ENCODE measurements at regions not wholly inside any gene's neighbourhood (a gene's known extent, or its start where the extent isn't known, plus 50 kb on each side); places are given as distances from the start of the nearest gene placed in this dataset.
"Not testable (repeated sequence)": the region's sequence is repeated elsewhere in the genome, so short reads cannot be mapped to it uniquely, and the experiment has no call there.

- H3K9me3 ChIP-seq (ENCODE audit: severe bottlenecking); DNase-seq; H3K27ac ChIP-seq; H3K36me3 ChIP-seq; H3K27me3 ChIP-seq (ENCODE audit: insufficient read depth, low read depth, severe bottlenecking); H3K4me3 ChIP-seq (ENCODE audit: low read depth, low read length): not testable (repeated sequence)
These were observed 68.7 kb downstream of the PRKAB2 start for GRCh38 chr1:147103416-147104155.

DNA sequence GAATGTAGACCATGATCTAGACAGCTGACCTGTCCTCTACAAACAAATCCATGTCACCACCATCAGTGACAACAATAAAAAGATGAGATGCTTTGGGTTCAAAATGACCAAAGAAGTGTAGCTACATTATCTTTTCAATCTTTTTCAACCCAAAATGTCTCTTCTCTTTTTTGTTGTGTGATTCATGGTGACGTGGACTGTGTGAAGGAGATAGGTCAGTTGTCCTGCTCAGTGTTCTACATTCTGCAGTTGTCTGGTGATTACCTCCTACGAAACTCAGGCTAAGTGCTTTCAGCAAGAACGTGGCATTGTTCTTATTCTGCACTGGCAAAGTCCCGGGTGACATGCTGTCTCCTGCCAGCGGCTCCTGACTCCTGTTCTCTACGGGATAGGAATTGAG, 73.1 kb downstream of the PRKAB2 start:
- Histone ChIP-seq H3K27me3 (ENCODE audit: insufficient read depth, low read depth, severe bottlenecking) (peaks cover 7% of the 10 kb centered on the region), H3K27ac (no peak overlapping the region), H3K4me3 (ENCODE audit: low read depth, low read length) (no peak overlapping the region), H3K9me3 (ENCODE audit: severe bottlenecking) (peaks cover 3% of the 10 kb centered on the region), H3K36me3 (no peaks in the 10 kb centered on the region)
- no peak for TF ChIP-seq CTCF (IDR thresholded peaks at IDR 0.05; ENCODE audit: low read depth, low read length)
- no peak for DNase-seq

GRCh38 chr1:147098338-147098973, 73.8 kb downstream of the PRKAB2 start:
- H3K4me3 ChIP-seq (ENCODE audit: low read depth, low read length); H3K9me3 ChIP-seq (ENCODE audit: severe bottlenecking); H3K36me3 ChIP-seq; H3K27me3 ChIP-seq (ENCODE audit: insufficient read depth, low read depth, severe bottlenecking); H3K27ac ChIP-seq: not testable (repeated sequence)
- TF ChIP-seq CTCF (IDR thresholded peaks at IDR 0.05; ENCODE audit: low read depth, low read length): peak; percentile 88
- peak; percentile 93 for DNase-seq

GRCh38 chr1:147095691-147096090, 76.6 kb downstream of the PRKAB2 start:
- H3K36me3 ChIP-seq: no peaks in the 10 kb centered on the region
- no peak overlapping the region for H3K27ac ChIP-seq
- DNase-seq: no peak
- no peak overlapping the region for H3K4me3 ChIP-seq (ENCODE audit: low read depth, low read length)
- no peak for TF ChIP-seq CTCF (IDR thresholded peaks at IDR 0.05; ENCODE audit: low read depth, low read length)
- peaks cover 3% of the 10 kb centered on the region for H3K9me3 ChIP-seq (ENCODE audit: severe bottlenecking)
- peaks cover 15% of the 10 kb centered on the region for H3K27me3 ChIP-seq (ENCODE audit: insufficient read depth, low read depth, severe bottlenecking)

- no peak for TF ChIP-seq CTCF (IDR thresholded peaks at IDR 0.05; ENCODE audit: low read depth, low read length)
- peaks cover 5% of the 10 kb centered on the region for H3K9me3 ChIP-seq (ENCODE audit: severe bottlenecking)
These were observed 80.5 kb downstream of the PRKAB2 start for GRCh38 chr1:147091801-147092200.

GRCh38 chr1:147089457-147089856, 82.8 kb downstream of the PRKAB2 start:
- H3K36me3 ChIP-seq: no peaks in the 10 kb centered on the region
- DNase-seq: no peak
- TF ChIP-seq CTCF (IDR thresholded peaks at IDR 0.05; ENCODE audit: low read depth, low read length): no peak
- H3K4me3 ChIP-seq (ENCODE audit: low read depth, low read length): no peak overlapping the region
- no peak overlapping the region for H3K27ac ChIP-seq
- H3K27me3 ChIP-seq (ENCODE audit: insufficient read depth, low read depth, severe bottlenecking): peaks cover 37% of the 10 kb centered on the region
- H3K9me3 ChIP-seq (ENCODE audit: severe bottlenecking): peaks cover 5% of the 10 kb centered on the region

More at GRCh38 chr1:147091801-147092200, 80.5 kb downstream of the PRKAB2 start:
- Histone ChIP-seq H3K27me3 (ENCODE audit: insufficient read depth, low read depth, severe bottlenecking) (peaks cover 22% of the 10 kb centered on the region), H3K27ac (no peak overlapping the region), H3K36me3 (no peaks in the 10 kb centered on the region), H3K4me3 (ENCODE audit: low read depth, low read length) (no peak overlapping the region)
- no peak for DNase-seq

Measured in WERI-Rb-1 (cell line).